SU-DHL-6 (cell line): ENCODE measurements at regions not wholly inside any gene's neighbourhood (a gene's known extent, or its start where the extent isn't known, plus 50 kb on each side); places are given as distances from the start of the nearest gene placed in this dataset.

Source experiments
- H2AFZ ChIP-seq: fragments of 200-600 bp; sonication (generic); 2 replicates; pipeline ENCODE4 v1.6.1; 2014; ENCODE audit warnings: low read depth, mild to moderate bottlenecking, moderate library complexity, mixed read lengths, antibody characterized with exemption, low read length; ENCODE audit not compliant: severe bottlenecking
- H3F3A ChIP-seq: fragments of 200-600 bp; shearing (Covaris generic); 2 replicates; pipeline ENCODE4 v1.6.0; 2016; ENCODE audit warnings: antibody characterized with exemption, mild to moderate bottlenecking; ENCODE audit not compliant: insufficient read depth
- H3K27ac ChIP-seq: fragments of 200-600 bp; sonication (generic); 2 replicates; pipeline ENCODE4 v1.5.1; 2016; ENCODE audit warnings: low read depth, mild to moderate bottlenecking, low read length, moderate library complexity, mixed read lengths
- H3K27me3 ChIP-seq: fragments of 200-600 bp; sonication (generic), shearing (Covaris generic); 2 replicates; pipeline ENCODE4 v1.6.0; 2014; ENCODE audit warnings: mild to moderate bottlenecking, low read length
- H3K36me3 ChIP-seq: fragments of 200-600 bp; sonication (generic); 2 replicates; pipeline ENCODE4 v1.6.1; 2014; ENCODE audit warnings: mild to moderate bottlenecking, low read length, mixed read lengths
- H3K4me2 ChIP-seq: fragments of 300-600, 200-600 bp; shearing (Covaris generic), sonication (generic); 2 replicates; pipeline ENCODE4 v1.6.0; 2014; ENCODE audit warnings: low read length, low read depth, mild to moderate bottlenecking; ENCODE audit not compliant: poor library complexity, severe bottlenecking
- H3K4me3 ChIP-seq: fragments of 200-600 bp; sonication (generic); 2 replicates; pipeline ENCODE4 v1.5.1; 2014; ENCODE audit warnings: antibody characterized with exemption, low read length, mild to moderate bottlenecking, mixed read lengths; ENCODE audit not compliant: insufficient read depth, poor library complexity, severe bottlenecking
- H3K79me2 ChIP-seq: fragments of 200-600 bp; sonication (generic); 2 replicates; pipeline ENCODE4 v1.6.1; 2014; ENCODE audit warnings: mild to moderate bottlenecking, low read length, moderate library complexity; ENCODE audit not compliant: insufficient read depth
- H3K9ac ChIP-seq: fragments of 200-600 bp; sonication (generic); 2 replicates; pipeline ENCODE4 v1.7.0; 2014; ENCODE audit warnings: mild to moderate bottlenecking, low read length
- H3K9me2 ChIP-seq: fragments of 200-600 bp; sonication (generic); replicated peaks from 2 replicates; pipeline ENCODE4 v1.6.1; 2014; ENCODE audit warnings: low read length; ENCODE audit not compliant: insufficient read depth
- H3K9me3 ChIP-seq: fragments of 200-600 bp; sonication (generic); 2 replicates; pipeline ENCODE4 v1.6.1; 2014; ENCODE audit warnings: low read length, mixed read lengths; ENCODE audit not compliant: insufficient read depth
- H4K20me1 ChIP-seq: fragments of 200-600 bp; sonication (generic); 2 replicates; pipeline ENCODE4 v1.6.1; 2014; ENCODE audit warnings: low read depth, mild to moderate bottlenecking, antibody characterized with exemption, low read length, moderate library complexity, mixed read lengths
- CTCF ChIP-seq: fragments of 200-600 bp; sonication (generic); IDR thresholded peaks from one replicate; pipeline ENCODE4 v1.5.1; 2017; ENCODE audit warnings: antibody characterized with exemption, mild to moderate bottlenecking, low read length, moderate library complexity; ENCODE audit not compliant: insufficient read depth, poor library complexity, severe bottlenecking
- EZH2phosphoT487 ChIP-seq: fragments of 200-600 bp; sonication (generic), shearing (Covaris generic); conservative IDR thresholded peaks from 2 replicates; pipeline ENCODE4 v1.6.1; 2018; ENCODE audit warnings: mild to moderate bottlenecking, antibody characterized with exemption, low read length, moderate library complexity, mixed read lengths

- Histone ChIP-seq H3K9ac (no peak overlapping the region), H3F3A (no peaks in the 10 kb centered on the region), H3K9me2 (no peaks in the 10 kb centered on the region), H3K36me3 (no peaks in the 10 kb centered on the region), H3K4me2 (no peak overlapping the region), H3K27ac (no peak overlapping the region), H2AFZ (no peak overlapping the region), H3K79me2 (no peaks in the 10 kb centered on the region), H3K4me3 (no peak overlapping the region), H4K20me1 (no peaks in the 10 kb centered on the region), H3K27me3 (no peaks in the 10 kb centered on the region), H3K9me3 (no peaks in the 10 kb centered on the region)
- TF ChIP-seq CTCF (no peak), EZH2phosphoT487 (no peak)
These were observed 155.1 kb upstream of the NTRK2 start for GRCh38 chr9:84514421-84514820.

GRCh38 chr9:84517026-84517425 is 152.5 kb upstream of the NTRK2 start:
- no peaks in the 10 kb centered on the region for H3K79me2 ChIP-seq
- no peaks in the 10 kb centered on the region for H3K9me2 ChIP-seq
- no peaks in the 10 kb centered on the region for H3K9me3 ChIP-seq
- no peak for TF ChIP-seq CTCF
- TF ChIP-seq EZH2phosphoT487: no peak
- no peaks in the 10 kb centered on the region for H4K20me1 ChIP-seq
- H3K4me3 ChIP-seq: no peak overlapping the region
- H3K9ac ChIP-seq: no peak overlapping the region
- no peak overlapping the region for H3K4me2 ChIP-seq
- no peaks in the 10 kb centered on the region for H3K27me3 ChIP-seq
- H3F3A ChIP-seq: no peaks in the 10 kb centered on the region
- H2AFZ ChIP-seq: no peak overlapping the region
- H3K36me3 ChIP-seq: no peaks in the 10 kb centered on the region
- H3K27ac ChIP-seq: no peak overlapping the region

- no peaks in the 10 kb centered on the region for H3K9me3 ChIP-seq
- H3K9me2 ChIP-seq: no peaks in the 10 kb centered on the region
These were observed 150.1 kb upstream of the NTRK2 start for GRCh38 chr9:84519413-84519812.

More at GRCh38 chr9:84519413-84519812, 150.1 kb upstream of the NTRK2 start:
- TF ChIP-seq EZH2phosphoT487 (no peak), CTCF (no peak)
- H3K4me3 ChIP-seq: no peak overlapping the region
- H3K27me3 ChIP-seq: no peaks in the 10 kb centered on the region
- no peak overlapping the region for H3K9ac ChIP-seq
- H3K79me2 ChIP-seq: no peaks in the 10 kb centered on the region
- no peaks in the 10 kb centered on the region for H4K20me1 ChIP-seq
- H3F3A ChIP-seq: no peaks in the 10 kb centered on the region
- H3K36me3 ChIP-seq: no peaks in the 10 kb centered on the region
- H3K27ac ChIP-seq: no peak overlapping the region
- no peak overlapping the region for H3K4me2 ChIP-seq
- H2AFZ ChIP-seq: no peak overlapping the region
